Muscle layer of duodenum (tissue), 2 donors: ENCODE measurements at regions not wholly inside any gene's neighbourhood (a gene's known extent, or its start where the extent isn't known, plus 50 kb on each side); places are given as distances from the start of the nearest gene placed in this dataset.

ENCODE experiments used
- H3K27ac ChIP-seq: one replicate; pipeline ENCODE4 v1.7.0; 2013; ENCODE audit warnings: mild to moderate bottlenecking, low read length
- H3K27me3 ChIP-seq: one replicate; pipeline ENCODE4 v1.7.0; 2013; ENCODE audit warnings: low read depth, mild to moderate bottlenecking, control low read depth, low read length
- H3K36me3 ChIP-seq, 2 donors: one replicate each; pipeline ENCODE4 v1.7.0; 2013; ENCODE audit warnings: low read length in 2 of 2, control low read depth in 1 of 2, mild to moderate bottlenecking in 1 of 2; ENCODE audit not compliant: insufficient read depth in 2 of 2, control insufficient read depth in 1 of 2
- H3K4me1 ChIP-seq, 2 donors: one replicate each; pipeline ENCODE4 v1.7.0; 2013; ENCODE audit warnings: low read length in 2 of 2, mild to moderate bottlenecking in 2 of 2, control low read depth in 1 of 2, moderate library complexity in 1 of 2; ENCODE audit not compliant: insufficient read depth in 2 of 2, control insufficient read depth in 1 of 2
- H3K4me3 ChIP-seq, 2 donors: one replicate each; pipeline ENCODE4 v1.7.0; 2013; ENCODE audit warnings: low read length in 2 of 2, low read depth in 1 of 2, mild to moderate bottlenecking in 1 of 2
- H3K9me3 ChIP-seq, 2 donors: one replicate each; pipeline ENCODE4 v1.7.0; 2013; ENCODE audit warnings: low read length in 2 of 2, control low read depth in 1 of 2, mild to moderate bottlenecking in 1 of 2; ENCODE audit not compliant: control insufficient read depth in 1 of 2
- donor health status: healthy.

- H3K9me3 ChIP-seq: no peaks in the 10 kb centered on the region
- H3K36me3 ChIP-seq: no peaks in the 10 kb centered on the region
- H3K4me1 ChIP-seq: peaks cover 0 to 5% of the 10 kb centered on the region in 2 donors
- H3K27me3 ChIP-seq: no peaks in the 10 kb centered on the region
- no peak overlapping the region for H3K4me3 ChIP-seq
- no peak overlapping the region for H3K27ac ChIP-seq
Measured at GRCh38 chr10:42953684-42954674, 122.9 kb upstream of the RET start.

GRCh38 chr10:42954766-42955492 is 121.9 kb upstream of the RET start:
- H3K36me3 ChIP-seq: no peaks in the 10 kb centered on the region
- H3K27me3 ChIP-seq: no peaks in the 10 kb centered on the region
- no peaks in the 10 kb centered on the region for H3K9me3 ChIP-seq
- no peak overlapping the region for H3K27ac ChIP-seq
- H3K4me3 ChIP-seq: no peak overlapping the region
- peaks cover 0 to 5% of the 10 kb centered on the region in 2 donors for H3K4me1 ChIP-seq

GRCh38 chr10:42955493-42955889 is 121.4 kb upstream of the RET start:
- no peaks in the 10 kb centered on the region for H3K9me3 ChIP-seq
- H3K27me3 ChIP-seq: no peaks in the 10 kb centered on the region

GRCh38 chr10:42956045-42956444 is 120.8 kb upstream of the RET start:
- Histone ChIP-seq H3K27me3 (no peaks in the 10 kb centered on the region), H3K36me3 (no peaks in the 10 kb centered on the region), H3K27ac (no peak overlapping the region), H3K9me3 (no peaks in the 10 kb centered on the region), H3K4me1 (peaks cover 0 to 8% of the 10 kb centered on the region in 2 donors), H3K4me3 (no peak overlapping the region)

More at GRCh38 chr10:42955493-42955889, 121.4 kb upstream of the RET start:
- Histone ChIP-seq H3K27ac (no peak overlapping the region), H3K4me1 (peaks cover 0 to 5% of the 10 kb centered on the region in 2 donors), H3K4me3 (no peak overlapping the region), H3K36me3 (no peaks in the 10 kb centered on the region)

GRCh38 chr10:42958142-42958868 is 118.6 kb upstream of the RET start:
- Histone ChIP-seq H3K9me3 (no peaks in the 10 kb centered on the region), H3K36me3 (no peaks in the 10 kb centered on the region), H3K27me3 (no peaks in the 10 kb centered on the region), H3K4me1 (peaks cover 0 to 20% of the 10 kb centered on the region in 2 donors), H3K27ac (no peak overlapping the region), H3K4me3 (no peak overlapping the region)

GRCh38 chr10:42959833-42960232 is 117.0 kb upstream of the RET start:
- Histone ChIP-seq H3K27ac (no peak overlapping the region), H3K36me3 (no peaks in the 10 kb centered on the region), H3K4me1 (peaks cover 0 to 20% of the 10 kb centered on the region in 2 donors), H3K27me3 (no peaks in the 10 kb centered on the region), H3K4me3 (no peak overlapping the region), H3K9me3 (no peaks in the 10 kb centered on the region)

- no peaks in the 10 kb centered on the region for H3K9me3 ChIP-seq
- H3K27ac ChIP-seq: no peak overlapping the region
- no peaks in the 10 kb centered on the region for H3K36me3 ChIP-seq
- H3K4me1 ChIP-seq: peaks cover 0 to 20% of the 10 kb centered on the region in 2 donors
- H3K4me3 ChIP-seq: no peak overlapping the region
- no peaks in the 10 kb centered on the region for H3K27me3 ChIP-seq
Measured at GRCh38 chr10:42960491-42960990, 116.3 kb upstream of the RET start.

- no peaks in the 10 kb centered on the region for H3K27me3 ChIP-seq
- peaks cover 0 to 20% of the 10 kb centered on the region in 2 donors for H3K4me1 ChIP-seq
- H3K9me3 ChIP-seq: no peaks in the 10 kb centered on the region
- H3K36me3 ChIP-seq: no peaks in the 10 kb centered on the region
- no peak overlapping the region for H3K27ac ChIP-seq
- no peak overlapping the region for H3K4me3 ChIP-seq
Measured at GRCh38 chr10:42960991-42961795, 115.7 kb upstream of the RET start.

- Histone ChIP-seq H3K27ac (no peak overlapping the region), H3K4me1 (peaks cover 0 to 20% of the 10 kb centered on the region in 2 donors), H3K4me3 (no peak overlapping the region), H3K27me3 (no peaks in the 10 kb centered on the region), H3K36me3 (no peaks in the 10 kb centered on the region), H3K9me3 (no peaks in the 10 kb centered on the region)
Measured at GRCh38 chr10:42961796-42962109, 115.1 kb upstream of the RET start.

GRCh38 chr10:42962110-42962901 is 114.6 kb upstream of the RET start:
- H3K9me3 ChIP-seq: no peaks in the 10 kb centered on the region
- no peaks in the 10 kb centered on the region for H3K36me3 ChIP-seq
- H3K27ac ChIP-seq: no peak overlapping the region
- no peak overlapping the region for H3K4me3 ChIP-seq
- H3K4me1 ChIP-seq: peaks cover 0 to 20% of the 10 kb centered on the region in 2 donors
- no peaks in the 10 kb centered on the region for H3K27me3 ChIP-seq
